H9 (cell line): ENCODE measurements at regions not wholly inside any gene's neighbourhood (a gene's known extent, or its start where the extent isn't known, plus 50 kb on each side); places are given as distances from the start of the nearest gene placed in this dataset.

ENCODE experiments used
- DNase-seq: peaks from one replicate; pipeline ENCODE4 v3.0.0-alpha.2; 2017
- H2AFZ ChIP-seq: one replicate; pipeline ENCODE4 v1.6.1; 2013; ENCODE audit warnings: mild to moderate bottlenecking, low read length, control low read depth, moderate library complexity
- H2AK5ac ChIP-seq: 2 replicates; pipeline ENCODE4 v1.6.1; 2013; ENCODE audit warnings: low read length, control low read depth, mixed read lengths; ENCODE audit not compliant: insufficient read length
- H2BK120ac ChIP-seq: one replicate; pipeline ENCODE4 v1.6.1; 2013; ENCODE audit warnings: low read depth, mild to moderate bottlenecking, low read length, control low read depth, inconsistent platforms; ENCODE audit not compliant: poor library complexity, severe bottlenecking
- H2BK12ac ChIP-seq: 2 replicates; pipeline ENCODE4 v1.6.1; 2013; ENCODE audit warnings: low read length, control low read depth, mixed read lengths, low read depth; ENCODE audit not compliant: insufficient read length
- H2BK15ac ChIP-seq: 2 replicates; pipeline ENCODE4 v1.6.1; 2013; ENCODE audit warnings: low read depth, low read length, control low read depth
- H2BK20ac ChIP-seq: one replicate; pipeline ENCODE4 v1.6.1; 2013; ENCODE audit warnings: low read depth, mild to moderate bottlenecking, low read length, control low read depth, inconsistent platforms; ENCODE audit not compliant: poor library complexity, severe bottlenecking
- H2BK5ac ChIP-seq: 2 replicates; pipeline ENCODE4 v1.6.1; 2013; ENCODE audit warnings: low read length, control low read depth, mixed read lengths; ENCODE audit not compliant: insufficient read length
- H3K14ac ChIP-seq: 2 replicates; pipeline ENCODE4 v1.6.1; 2013; ENCODE audit warnings: low read length, control low read depth; ENCODE audit not compliant: insufficient read depth
- H3K18ac ChIP-seq: 2 replicates; pipeline ENCODE4 v1.6.1; 2013; ENCODE audit warnings: low read depth, mild to moderate bottlenecking, mixed read lengths, low read length, control low read depth; ENCODE audit not compliant: insufficient read length
- H3K23ac ChIP-seq: 2 replicates; pipeline ENCODE4 v1.6.1; 2013; ENCODE audit warnings: low read length, control low read depth, mixed read lengths, low read depth; ENCODE audit not compliant: insufficient read length
- H3K23me2 ChIP-seq: 2 replicates; pipeline ENCODE4 v1.6.1; 2013; ENCODE audit warnings: low read depth, mild to moderate bottlenecking, mixed read lengths, low read length, control low read depth; ENCODE audit not compliant: insufficient read length, poor library complexity, severe bottlenecking
- H3K27ac ChIP-seq: 2 replicates; pipeline ENCODE4 v1.5.1; 2013; ENCODE audit warnings: low read length, control low read depth, mixed read lengths, low read depth; ENCODE audit not compliant: insufficient read length
- H3K27me3 ChIP-seq: 2 replicates; pipeline ENCODE4 v1.6.1; 2013; ENCODE audit warnings: low read length, control low read depth, inconsistent platforms; ENCODE audit not compliant: insufficient read depth
- H3K4ac ChIP-seq: 2 replicates; pipeline ENCODE4 v1.6.1; 2013; ENCODE audit warnings: low read depth, mild to moderate bottlenecking, control low read depth, inconsistent platforms, low read length, moderate library complexity
- H3K4me1 ChIP-seq: 2 replicates; pipeline ENCODE4 v1.6.1; 2013; ENCODE audit warnings: low read length, control low read depth, inconsistent platforms; ENCODE audit not compliant: insufficient read depth
- H3K4me2 ChIP-seq: 2 replicates; pipeline ENCODE4 v1.6.1; 2013; ENCODE audit warnings: low read length, control low read depth, mixed read lengths; ENCODE audit not compliant: insufficient read length, insufficient read depth
- H3K56ac ChIP-seq: 2 replicates; pipeline ENCODE4 v1.6.1; 2013; ENCODE audit warnings: low read depth, mild to moderate bottlenecking, mixed read lengths, low read length, control low read depth; ENCODE audit not compliant: insufficient read length
- H3K79me1 ChIP-seq: 2 replicates; pipeline ENCODE4 v1.6.1; 2013; ENCODE audit warnings: low read depth, mild to moderate bottlenecking, moderate library complexity, low read length, control low read depth, inconsistent platforms; ENCODE audit not compliant: insufficient read depth, poor library complexity, severe bottlenecking
- H3K79me2 ChIP-seq: 2 replicates; pipeline ENCODE4 v1.6.1; 2013; ENCODE audit warnings: low read length, control low read depth, inconsistent platforms; ENCODE audit not compliant: insufficient read depth
- H3K9ac ChIP-seq: 2 replicates; pipeline ENCODE4 v1.6.1; 2013; ENCODE audit warnings: low read length, control low read depth, mixed read lengths; ENCODE audit not compliant: insufficient read length; ENCODE audit errors: extremely low read depth
- H3K9me3 ChIP-seq: one replicate; pipeline ENCODE4 v1.6.1; 2013; ENCODE audit warnings: low read depth, low read length, inconsistent platforms; ENCODE audit not compliant: control insufficient read depth
- H3T11ph ChIP-seq: one replicate; pipeline ENCODE4 v1.6.1; 2013; ENCODE audit warnings: mild to moderate bottlenecking, low read length, control low read depth, inconsistent platforms
- H4K20me1 ChIP-seq: one replicate; pipeline ENCODE4 v1.6.1; 2013; ENCODE audit not compliant: control insufficient read depth, insufficient read length, insufficient read depth
- H4K5ac ChIP-seq: 2 replicates; pipeline ENCODE4 v1.6.1; 2013; ENCODE audit warnings: low read depth, mild to moderate bottlenecking, mixed read lengths, low read length, control low read depth; ENCODE audit not compliant: insufficient read length
- H4K8ac ChIP-seq: replicated peaks from 2 replicates; pipeline ENCODE4 v1.6.1; 2013; ENCODE audit warnings: low read length, control low read depth, mixed read lengths, low read depth; ENCODE audit not compliant: insufficient read length
- H4K91ac ChIP-seq: 2 replicates; pipeline ENCODE4 v1.6.1; 2013; ENCODE audit warnings: low read depth, mild to moderate bottlenecking, moderate library complexity, mixed read lengths, low read length, control low read depth; ENCODE audit not compliant: insufficient read length
- H3K27ac Mint-ChIP-seq, 3 experiments: 2 replicates in 2 of 3; 3 replicates in 1 of 3; pipeline ENCODE4 v1.8.0; 2020 to 2021; ENCODE audit warnings: mixed read lengths in 3 of 3, mild to moderate bottlenecking in 1 of 3, moderate library complexity in 1 of 3
- H3K27me3 Mint-ChIP-seq: 2 replicates; pipeline ENCODE4 v1.8.0; 2021; ENCODE audit warnings: low read depth, mild to moderate bottlenecking, moderate library complexity, mixed read lengths
- H3K36me3 Mint-ChIP-seq, 3 experiments: 2 replicates in 2 of 3; 3 replicates in 1 of 3; pipeline ENCODE4 v1.8.0; 2020 to 2021; ENCODE audit warnings: low read depth in 3 of 3, mixed read lengths in 3 of 3; ENCODE audit not compliant: insufficient read depth in 1 of 3
- H3K4me1 Mint-ChIP-seq, 2 experiments: 2 replicates each; pipeline ENCODE4 v1.8.0; 2020; ENCODE audit warnings: mixed read lengths in 2 of 2
- H3K4me3 Mint-ChIP-seq, 2 experiments: 2 replicates in 1 of 2; 3 replicates in 1 of 2; pipeline ENCODE4 v1.8.0; 2020 to 2021; ENCODE audit warnings: mild to moderate bottlenecking in 2 of 2, mixed read lengths in 2 of 2, moderate library complexity in 1 of 2
- H3K9me3 Mint-ChIP-seq, 2 experiments: 2 replicates in 1 of 2; 3 replicates in 1 of 2; pipeline ENCODE4 v1.8.0; 2020; ENCODE audit warnings: mild to moderate bottlenecking in 2 of 2, mixed read lengths in 2 of 2, moderate library complexity in 1 of 2
- WGBS: extraction: QIAGEN DNeasy Blood & Tissue Kit; methylation state at CpG from one replicate; pipeline ENCODE4 v1.1.7; 2013; ENCODE audit warnings: missing lambda C conversion rate, low lambda C conversion rate, mixed read lengths; ENCODE audit not compliant: insufficient read length; ENCODE audit errors: extremely low coverage; 5-methylcytosine and 5-hydroxymethylcytosine counted together
- TF ChIP-seq, protein P1 (sequence below): fragments of 200-600 bp; sonication (generic); conservative IDR thresholded peaks from 3 replicates; pipeline ENCODE4 v1.8.0; 2021; ENCODE audit warnings: antibody characterized with exemption, mild to moderate bottlenecking

DNA sequence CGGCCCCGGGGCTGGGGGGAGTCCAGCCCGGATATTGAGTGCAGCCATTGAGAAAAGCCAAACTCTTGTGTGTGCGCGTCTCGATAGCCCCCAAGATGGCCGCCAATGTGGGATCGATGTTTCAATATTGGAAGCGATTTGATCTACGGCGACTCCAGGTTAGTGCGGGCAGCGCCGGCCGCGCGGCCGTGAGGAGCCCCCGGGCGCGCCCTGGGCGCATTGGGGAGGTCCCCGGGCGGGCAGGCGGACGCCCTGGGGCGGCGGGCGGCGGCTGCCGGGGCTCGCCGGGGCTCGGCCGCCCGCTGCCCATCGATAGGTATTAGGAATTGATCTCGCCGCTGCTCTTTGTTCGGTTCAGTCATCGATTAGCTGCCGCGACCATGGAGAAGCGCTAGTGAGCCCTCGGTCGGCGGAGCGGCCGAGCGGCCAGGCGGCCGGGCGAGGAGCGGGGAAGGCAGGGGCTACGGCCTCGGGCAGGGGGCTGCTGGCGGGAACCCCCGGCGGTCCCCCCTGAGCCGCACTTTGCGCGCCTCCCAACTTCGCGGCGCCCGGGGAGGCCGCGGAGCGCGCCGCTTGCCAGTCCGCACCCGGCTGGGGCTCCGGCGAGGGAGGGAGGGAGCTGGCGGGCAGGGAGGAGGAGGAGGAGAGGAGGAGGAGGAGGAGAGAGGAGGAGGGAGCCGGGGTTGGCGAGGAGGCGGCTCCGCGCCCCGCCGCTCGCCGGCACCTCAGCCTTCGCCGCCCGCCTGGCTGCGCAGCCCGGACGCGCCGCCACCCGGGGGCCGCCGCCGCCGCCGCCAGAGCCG lies 113.9 kb upstream of the MYL2 start, which contains the start of gene CUX2:
Gene CUX2 (plus strand): TSS at position 83 of the 803 bp plus-strand sequence.
- Histone ChIP-seq H3K4me1 (no peaks in the 10 kb centered on the region; the same call in 1 of the 2 replicates), H2AK5ac (no peak within 1 kb of the TSS), H3K27ac (no peak within 1 kb of the TSS), H3K79me1 (no peaks in the 10 kb centered on the region), H3T11ph (no peak within 1 kb of the TSS), H3K18ac (peak within 1 kb of the TSS; percentile 76), H2BK12ac (no peak within 1 kb of the TSS), H3K4me2 (peak within 1 kb of the TSS; percentile 84), H3K14ac (peak within 1 kb of the TSS; percentile 86), H4K91ac (no peak within 1 kb of the TSS), H3K4ac (no peak within 1 kb of the TSS), H2AFZ (no peak within 1 kb of the TSS), H3K23ac (no peak within 1 kb of the TSS), H2BK120ac (no peak within 1 kb of the TSS), H3K27me3 (peaks cover 11% of the 10 kb centered on the region; the same call in 1 of the 2 replicates), H3K79me2 (no peaks in the 10 kb centered on the region), H3K23me2 (peaks cover 22% of the 10 kb centered on the region), H2BK15ac (no peak within 1 kb of the TSS; the same call in 1 of the 2 replicates), H3K9me3 (no peaks in the 10 kb centered on the region), H2BK20ac (no peak within 1 kb of the TSS), H4K5ac (no peak within 1 kb of the TSS), H4K20me1 (no peaks in the 10 kb centered on the region), H2BK5ac (no peak within 1 kb of the TSS), H3K9ac (peak within 1 kb of the TSS; percentile 43), H4K8ac (no peak within 1 kb of the TSS), H3K56ac (no peak within 1 kb of the TSS)
- Mint-ChIP-seq H3K9me3 (no peaks in the 10 kb centered on the region; a peak in 1 of 5 replicates), H3K4me3 (peak within 1 kb of the TSS; percentile 76 to 93), H3K36me3 (peaks cover 0 to 6% (median 3%) of the 10 kb centered on the region in 3 experiments; a peak in 2 of 7 replicates), H3K27ac (peak within 1 kb of the TSS in 1 of 3 experiments; percentile 4; a peak in 2 of 7 replicates), H3K4me1 (peaks cover 35 to 44% of the 10 kb centered on the region in 2 experiments), H3K27me3 (peaks cover 50% of the 10 kb centered on the region)
- WGBS = no CpG with 5 or more reads among the region's 100 CpGs
- TF ChIP-seq, protein P1, sequence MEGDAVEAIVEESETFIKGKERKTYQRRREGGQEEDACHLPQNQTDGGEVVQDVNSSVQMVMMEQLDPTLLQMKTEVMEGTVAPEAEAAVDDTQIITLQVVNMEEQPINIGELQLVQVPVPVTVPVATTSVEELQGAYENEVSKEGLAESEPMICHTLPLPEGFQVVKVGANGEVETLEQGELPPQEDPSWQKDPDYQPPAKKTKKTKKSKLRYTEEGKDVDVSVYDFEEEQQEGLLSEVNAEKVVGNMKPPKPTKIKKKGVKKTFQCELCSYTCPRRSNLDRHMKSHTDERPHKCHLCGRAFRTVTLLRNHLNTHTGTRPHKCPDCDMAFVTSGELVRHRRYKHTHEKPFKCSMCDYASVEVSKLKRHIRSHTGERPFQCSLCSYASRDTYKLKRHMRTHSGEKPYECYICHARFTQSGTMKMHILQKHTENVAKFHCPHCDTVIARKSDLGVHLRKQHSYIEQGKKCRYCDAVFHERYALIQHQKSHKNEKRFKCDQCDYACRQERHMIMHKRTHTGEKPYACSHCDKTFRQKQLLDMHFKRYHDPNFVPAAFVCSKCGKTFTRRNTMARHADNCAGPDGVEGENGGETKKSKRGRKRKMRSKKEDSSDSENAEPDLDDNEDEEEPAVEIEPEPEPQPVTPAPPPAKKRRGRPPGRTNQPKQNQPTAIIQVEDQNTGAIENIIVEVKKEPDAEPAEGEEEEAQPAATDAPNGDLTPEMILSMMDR = no peak
- DNase-seq = peak; percentile 77
